ENCODE measurements at regions not wholly inside any gene's neighbourhood (a gene's known extent, or its start where the extent isn't known, plus 50 kb on each side); places are given as distances from the start of the nearest gene placed in this dataset.
"Not testable (repeated sequence)": the region's sequence is repeated elsewhere in the genome, so short reads cannot be mapped to it uniquely, and the experiment has no call there.

- not testable (repeated sequence) for H3K9me3 ChIP-seq (ENCODE audit: insufficient read depth, low read length, severe bottlenecking); H3K36me3 ChIP-seq (ENCODE audit: insufficient read depth, low read length); H3K9ac ChIP-seq (ENCODE audit: low read depth, low read length); H3K4me1 ChIP-seq (ENCODE audit: insufficient read depth, low read length); ATAC-seq (ENCODE audit: insufficient read depth, low read depth); H4K20me1 ChIP-seq (ENCODE audit: insufficient read depth, low read length); H3K27ac ChIP-seq (ENCODE audit: low read length); H3K79me2 ChIP-seq (ENCODE audit: insufficient read depth, low read length); H3K27me3 ChIP-seq (ENCODE audit: insufficient read depth, low read length, poor library complexity); H3K4me2 ChIP-seq (ENCODE audit: insufficient read depth, low read length); H2AFZ ChIP-seq (ENCODE audit: low read depth, low read length); H3K4me3 ChIP-seq (ENCODE audit: low read depth in 1 of 2, low read length in 2 of 2)
- peak; percentile 14 for DNase-seq
- TF ChIP-seq, protein P1, sequence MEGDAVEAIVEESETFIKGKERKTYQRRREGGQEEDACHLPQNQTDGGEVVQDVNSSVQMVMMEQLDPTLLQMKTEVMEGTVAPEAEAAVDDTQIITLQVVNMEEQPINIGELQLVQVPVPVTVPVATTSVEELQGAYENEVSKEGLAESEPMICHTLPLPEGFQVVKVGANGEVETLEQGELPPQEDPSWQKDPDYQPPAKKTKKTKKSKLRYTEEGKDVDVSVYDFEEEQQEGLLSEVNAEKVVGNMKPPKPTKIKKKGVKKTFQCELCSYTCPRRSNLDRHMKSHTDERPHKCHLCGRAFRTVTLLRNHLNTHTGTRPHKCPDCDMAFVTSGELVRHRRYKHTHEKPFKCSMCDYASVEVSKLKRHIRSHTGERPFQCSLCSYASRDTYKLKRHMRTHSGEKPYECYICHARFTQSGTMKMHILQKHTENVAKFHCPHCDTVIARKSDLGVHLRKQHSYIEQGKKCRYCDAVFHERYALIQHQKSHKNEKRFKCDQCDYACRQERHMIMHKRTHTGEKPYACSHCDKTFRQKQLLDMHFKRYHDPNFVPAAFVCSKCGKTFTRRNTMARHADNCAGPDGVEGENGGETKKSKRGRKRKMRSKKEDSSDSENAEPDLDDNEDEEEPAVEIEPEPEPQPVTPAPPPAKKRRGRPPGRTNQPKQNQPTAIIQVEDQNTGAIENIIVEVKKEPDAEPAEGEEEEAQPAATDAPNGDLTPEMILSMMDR (IDR thresholded peaks at IDR 0.05; ENCODE audit: borderline replicate concordance, extremely low read depth, low read length, poor library complexity, severe bottlenecking), result peak; percentile 14
Observed at GRCh38 chr7:111644595-111644994, 82.3 kb upstream of the IMMP2L start.

DNA sequence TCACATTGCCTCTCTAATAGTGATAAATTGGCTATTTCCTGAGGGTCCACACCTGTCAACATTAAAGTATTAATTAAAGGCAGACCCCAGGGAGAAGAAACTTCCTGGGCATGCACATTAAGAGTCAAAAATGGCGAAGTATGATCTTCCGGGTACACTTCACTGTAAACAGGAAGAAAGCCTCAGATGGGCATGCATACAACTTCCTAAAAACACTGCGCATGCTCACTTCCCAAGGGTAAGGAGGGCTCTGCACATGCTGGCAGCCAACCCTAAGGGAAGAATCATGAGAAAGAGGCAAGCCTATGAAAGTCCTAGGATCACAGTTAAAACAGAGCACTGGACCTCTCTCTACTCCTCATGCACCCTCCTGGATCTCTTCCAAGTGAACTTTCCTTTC lies 80.1 kb upstream of the IMMP2L start:
- DNase-seq (no peak), ATAC-seq (ENCODE audit: insufficient read depth, low read depth) (no peak)
- H3K9ac ChIP-seq (ENCODE audit: low read depth, low read length), result no peak overlapping the region
- TF ChIP-seq, protein P1 (IDR thresholded peaks at IDR 0.05; ENCODE audit: borderline replicate concordance, extremely low read depth, low read length, poor library complexity, severe bottlenecking), result no peak
- no peak for TF ChIP-seq EZH2 (IDR thresholded peaks at IDR 0.05; ENCODE audit: borderline replicate concordance, low read depth, low read length, severe bottlenecking)
- no peaks in the 10 kb centered on the region for H3K27me3 ChIP-seq (ENCODE audit: insufficient read depth, low read length, poor library complexity)
- H3K4me1 ChIP-seq (ENCODE audit: insufficient read depth, low read length), result no peaks in the 10 kb centered on the region
- H3K4me3 ChIP-seq (ENCODE audit: low read depth in 1 of 2, low read length in 2 of 2), result no peak overlapping the region
- H4K20me1 ChIP-seq (ENCODE audit: insufficient read depth, low read length), result no peaks in the 10 kb centered on the region
- no peak overlapping the region for H2AFZ ChIP-seq (ENCODE audit: low read depth, low read length)
- H3K79me2 ChIP-seq (ENCODE audit: insufficient read depth, low read length), result no peaks in the 10 kb centered on the region
- no peak overlapping the region for H3K4me2 ChIP-seq (ENCODE audit: insufficient read depth, low read length)
- no peaks in the 10 kb centered on the region for H3K9me3 ChIP-seq (ENCODE audit: insufficient read depth, low read length, severe bottlenecking)
- no peak overlapping the region for H3K27ac ChIP-seq (ENCODE audit: low read length)
- H3K36me3 ChIP-seq (ENCODE audit: insufficient read depth, low read length), result no peaks in the 10 kb centered on the region

GRCh38 chr7:111640416-111640815 lies 78.1 kb upstream of the IMMP2L start:
- no peaks in the 10 kb centered on the region for H3K79me2 ChIP-seq (ENCODE audit: insufficient read depth, low read length)
- H3K9ac ChIP-seq (ENCODE audit: low read depth, low read length), result no peak overlapping the region
- DNase-seq, result no peak
- H3K9me3 ChIP-seq (ENCODE audit: insufficient read depth, low read length, severe bottlenecking), result no peaks in the 10 kb centered on the region
- ATAC-seq (ENCODE audit: insufficient read depth, low read depth), result no peak
- no peak overlapping the region for H3K4me2 ChIP-seq (ENCODE audit: insufficient read depth, low read length)
- H3K4me3 ChIP-seq (ENCODE audit: low read depth in 1 of 2, low read length in 2 of 2), result no peak overlapping the region
- no peak overlapping the region for H3K27ac ChIP-seq (ENCODE audit: low read length)
- H3K27me3 ChIP-seq (ENCODE audit: insufficient read depth, low read length, poor library complexity), result no peaks in the 10 kb centered on the region
- no peak for TF ChIP-seq EZH2 (IDR thresholded peaks at IDR 0.05; ENCODE audit: borderline replicate concordance, low read depth, low read length, severe bottlenecking)
- TF ChIP-seq, protein P1 (IDR thresholded peaks at IDR 0.05; ENCODE audit: borderline replicate concordance, extremely low read depth, low read length, poor library complexity, severe bottlenecking), result no peak
- no peaks in the 10 kb centered on the region for H3K4me1 ChIP-seq (ENCODE audit: insufficient read depth, low read length)
- no peaks in the 10 kb centered on the region for H3K36me3 ChIP-seq (ENCODE audit: insufficient read depth, low read length)
- H2AFZ ChIP-seq (ENCODE audit: low read depth, low read length), result no peak overlapping the region
- H4K20me1 ChIP-seq (ENCODE audit: insufficient read depth, low read length), result no peaks in the 10 kb centered on the region

DNA sequence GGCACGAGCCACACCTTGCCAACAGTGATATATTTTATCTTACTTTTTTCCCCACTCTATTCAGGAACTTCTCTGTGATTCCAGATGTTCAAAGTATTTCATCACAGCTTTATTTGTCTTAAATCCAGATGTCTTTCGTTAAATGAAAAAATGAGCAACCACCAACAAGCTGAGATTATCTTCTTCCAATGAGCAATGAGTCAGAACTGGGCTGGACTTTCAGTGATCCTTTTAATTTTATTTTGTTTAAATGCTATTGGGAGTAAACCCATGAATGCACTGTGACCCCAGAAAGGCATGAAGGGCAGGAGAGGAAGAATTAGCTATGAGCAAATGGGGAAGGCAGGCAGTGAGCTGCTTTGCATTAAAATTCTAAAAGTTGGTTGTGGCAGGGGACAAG lies 77.6 kb upstream of the IMMP2L start:
- no peaks in the 10 kb centered on the region for H3K4me1 ChIP-seq (ENCODE audit: insufficient read depth, low read length)
- no peaks in the 10 kb centered on the region for H3K79me2 ChIP-seq (ENCODE audit: insufficient read depth, low read length)
- H3K4me3 ChIP-seq (ENCODE audit: low read depth in 1 of 2, low read length in 2 of 2), result no peak overlapping the region
- no peaks in the 10 kb centered on the region for H3K9me3 ChIP-seq (ENCODE audit: insufficient read depth, low read length, severe bottlenecking)
- no peak overlapping the region for H3K9ac ChIP-seq (ENCODE audit: low read depth, low read length)
- H3K4me2 ChIP-seq (ENCODE audit: insufficient read depth, low read length), result no peak overlapping the region
- DNase-seq, result no peak
- no peaks in the 10 kb centered on the region for H3K36me3 ChIP-seq (ENCODE audit: insufficient read depth, low read length)
- no peak for TF ChIP-seq EZH2 (IDR thresholded peaks at IDR 0.05; ENCODE audit: borderline replicate concordance, low read depth, low read length, severe bottlenecking)
- ATAC-seq (ENCODE audit: insufficient read depth, low read depth), result no peak
- H3K27ac ChIP-seq (ENCODE audit: low read length), result no peak overlapping the region
- H4K20me1 ChIP-seq (ENCODE audit: insufficient read depth, low read length), result no peaks in the 10 kb centered on the region
- no peak overlapping the region for H2AFZ ChIP-seq (ENCODE audit: low read depth, low read length)
- no peaks in the 10 kb centered on the region for H3K27me3 ChIP-seq (ENCODE audit: insufficient read depth, low read length, poor library complexity)

Data from DND-41 (cell line).